ENCODE measurements at regions not wholly inside any gene's neighbourhood (a gene's known extent, or its start where the extent isn't known, plus 50 kb on each side); places are given as distances from the start of the nearest gene placed in this dataset.

DNA sequence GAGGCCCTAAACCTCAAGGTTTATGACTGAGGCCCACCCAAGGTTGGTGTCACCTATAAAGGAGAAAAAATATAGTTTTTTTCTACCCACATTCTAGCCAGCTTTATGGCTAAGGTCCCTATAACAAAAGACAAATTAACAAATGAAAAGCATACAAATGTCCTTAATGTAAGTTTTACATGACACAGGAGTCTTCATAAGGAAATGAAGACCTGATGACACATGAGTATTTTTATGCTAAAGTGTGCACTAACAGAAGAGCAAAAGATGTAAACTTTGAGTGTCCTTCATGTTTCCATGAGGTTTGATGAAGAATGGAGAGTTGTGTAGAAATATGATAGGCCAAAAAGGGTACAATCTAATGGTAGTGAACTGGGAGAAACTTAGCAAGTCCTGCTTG is 114.7 kb upstream of the INTU start:
- no peak for TF ChIP-seq CTCF (IDR thresholded peaks at IDR 0.05; ENCODE audit: borderline replicate concordance, extremely low read depth, low read length, poor library complexity, severe bottlenecking)
- TF ChIP-seq EZH2 (IDR thresholded peaks at IDR 0.05; ENCODE audit: borderline replicate concordance, low read depth, low read length, severe bottlenecking) = no peak
- Histone ChIP-seq H3K27ac (ENCODE audit: low read length) (no peak overlapping the region), H3K9ac (ENCODE audit: low read depth, low read length) (no peak overlapping the region)

DNA sequence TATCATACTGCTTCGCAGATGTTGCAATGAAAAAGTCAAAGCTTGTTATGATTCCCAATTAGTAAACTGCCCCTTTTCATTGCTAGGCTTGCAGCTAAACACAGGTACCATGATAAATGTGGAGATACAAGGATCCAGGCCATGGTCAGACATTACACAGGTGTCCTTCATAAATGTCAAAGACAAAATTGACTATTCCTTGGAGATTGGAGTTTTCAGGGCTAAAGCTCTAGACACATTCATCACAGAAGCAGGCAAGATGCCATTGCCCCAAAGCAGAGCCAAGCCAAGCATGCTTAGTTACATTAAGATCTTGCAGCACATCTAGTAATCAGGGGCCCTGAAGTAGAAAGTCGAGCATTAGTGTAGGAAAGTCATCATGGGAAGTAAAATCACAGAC is 111.3 kb upstream of the INTU start:
- no peak for ATAC-seq (ENCODE audit: insufficient read depth, low read depth)
- H3K27me3 ChIP-seq (ENCODE audit: insufficient read depth, low read length, poor library complexity) = no peaks in the 10 kb centered on the region
- H3K4me3 ChIP-seq (ENCODE audit: low read depth in 1 of 2, low read length in 2 of 2) = no peak overlapping the region
- H4K20me1 ChIP-seq (ENCODE audit: insufficient read depth, low read length) = no peaks in the 10 kb centered on the region
- DNase-seq = no peak
- no peak overlapping the region for H2AFZ ChIP-seq (ENCODE audit: low read depth, low read length)
- no peaks in the 10 kb centered on the region for H3K36me3 ChIP-seq (ENCODE audit: insufficient read depth, low read length)
- no peak overlapping the region for H3K27ac ChIP-seq (ENCODE audit: low read length)
- no peaks in the 10 kb centered on the region for H3K79me2 ChIP-seq (ENCODE audit: insufficient read depth, low read length)
- no peak overlapping the region for H3K9ac ChIP-seq (ENCODE audit: low read depth, low read length)
- H3K4me2 ChIP-seq (ENCODE audit: insufficient read depth, low read length) = no peak overlapping the region
- no peaks in the 10 kb centered on the region for H3K9me3 ChIP-seq (ENCODE audit: insufficient read depth, low read length, severe bottlenecking)
- H3K4me1 ChIP-seq (ENCODE audit: insufficient read depth, low read length) = no peaks in the 10 kb centered on the region
- TF ChIP-seq EZH2 (IDR thresholded peaks at IDR 0.05; ENCODE audit: borderline replicate concordance, low read depth, low read length, severe bottlenecking) (no peak), CTCF (IDR thresholded peaks at IDR 0.05; ENCODE audit: borderline replicate concordance, extremely low read depth, low read length, poor library complexity, severe bottlenecking) (no peak)

More for the DNA sequence above, 114.7 kb upstream of the INTU start:
- Histone ChIP-seq H2AFZ (ENCODE audit: low read depth, low read length) (no peak overlapping the region), H3K79me2 (ENCODE audit: insufficient read depth, low read length) (no peaks in the 10 kb centered on the region), H3K4me2 (ENCODE audit: insufficient read depth, low read length) (no peak overlapping the region), H3K27me3 (ENCODE audit: insufficient read depth, low read length, poor library complexity) (no peaks in the 10 kb centered on the region), H4K20me1 (ENCODE audit: insufficient read depth, low read length) (no peaks in the 10 kb centered on the region), H3K36me3 (ENCODE audit: insufficient read depth, low read length) (no peaks in the 10 kb centered on the region), H3K9me3 (ENCODE audit: insufficient read depth, low read length, severe bottlenecking) (no peaks in the 10 kb centered on the region), H3K4me3 (ENCODE audit: low read depth in 1 of 2, low read length in 2 of 2) (no peak overlapping the region), H3K4me1 (ENCODE audit: insufficient read depth, low read length) (no peaks in the 10 kb centered on the region)
- ATAC-seq (ENCODE audit: insufficient read depth, low read depth) = no peak
- DNase-seq = no peak

DNA sequence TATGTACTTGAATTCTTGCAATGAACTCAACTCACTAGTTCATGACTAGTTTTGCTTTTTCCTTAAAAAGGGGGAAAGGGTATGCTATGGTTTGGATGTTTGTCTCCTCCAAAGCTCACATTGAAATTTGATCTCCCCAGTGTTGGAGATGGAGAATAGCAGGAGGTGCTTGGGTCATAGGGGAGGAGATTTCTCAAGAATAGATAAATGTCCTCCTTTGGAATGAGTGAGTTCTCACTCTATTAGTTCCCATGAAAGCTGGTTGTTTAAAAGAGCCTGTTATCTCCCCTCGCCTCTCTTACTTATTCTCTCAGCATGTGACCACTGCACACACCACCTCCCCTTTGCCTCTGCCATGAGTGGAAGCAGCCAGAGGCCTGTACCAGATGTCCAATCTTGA is 109.4 kb upstream of the INTU start:
- no peak overlapping the region for H3K9ac ChIP-seq (ENCODE audit: low read depth, low read length)

More for the DNA sequence above, 109.4 kb upstream of the INTU start:
- DNase-seq (no peak), ATAC-seq (ENCODE audit: insufficient read depth, low read depth) (no peak)
- no peak overlapping the region for H3K27ac ChIP-seq (ENCODE audit: low read length)
- no peaks in the 10 kb centered on the region for H3K9me3 ChIP-seq (ENCODE audit: insufficient read depth, low read length, severe bottlenecking)
- no peaks in the 10 kb centered on the region for H3K79me2 ChIP-seq (ENCODE audit: insufficient read depth, low read length)
- H3K36me3 ChIP-seq (ENCODE audit: insufficient read depth, low read length) = no peaks in the 10 kb centered on the region
- no peaks in the 10 kb centered on the region for H3K4me1 ChIP-seq (ENCODE audit: insufficient read depth, low read length)
- TF ChIP-seq EZH2 (IDR thresholded peaks at IDR 0.05; ENCODE audit: borderline replicate concordance, low read depth, low read length, severe bottlenecking) (no peak), CTCF (IDR thresholded peaks at IDR 0.05; ENCODE audit: borderline replicate concordance, extremely low read depth, low read length, poor library complexity, severe bottlenecking) (no peak)
- H4K20me1 ChIP-seq (ENCODE audit: insufficient read depth, low read length) = no peaks in the 10 kb centered on the region
- H3K4me2 ChIP-seq (ENCODE audit: insufficient read depth, low read length) = no peak overlapping the region
- no peak overlapping the region for H3K4me3 ChIP-seq (ENCODE audit: low read depth in 1 of 2, low read length in 2 of 2)
- no peaks in the 10 kb centered on the region for H3K27me3 ChIP-seq (ENCODE audit: insufficient read depth, low read length, poor library complexity)
- no peak overlapping the region for H2AFZ ChIP-seq (ENCODE audit: low read depth, low read length)
